Activated T-cell treated with anti-CD3 and anti-CD28 coated beads, Interleukin-2, amount 50 U/mL, for 72 hours (primary cell): ENCODE measurements at regions not wholly inside any gene's neighbourhood (a gene's known extent, or its start where the extent isn't known, plus 50 kb on each side); places are given as distances from the start of the nearest gene placed in this dataset.
A peak's percentile ranks its signal among the peaks of the same experiment; 100 is the strongest.

ENCODE experiments used
- ATAC-seq, 2 donors: fragments of 150-1000 bp; cut with Tn5 transposase; replicated peaks in 1 of 2; 2 replicates each; pipeline ENCODE4 v1.10.0; 2021; ENCODE audit warnings: moderate library complexity in 2 of 2, mild to moderate bottlenecking in 1 of 2
- DNase-seq, 2 donors: peaks; one replicate each; pipeline ENCODE4 v3.0.0; 2021 to 2022; ENCODE audit warnings: mixed read lengths in 1 of 2
- H3K27ac Mint-ChIP-seq: one replicate; pipeline ENCODE4 v1.8.0; 2022; ENCODE audit warnings: mild to moderate bottlenecking, moderate library complexity, mixed read lengths
- H3K27me3 Mint-ChIP-seq: one replicate; pipeline ENCODE4 v1.8.0; 2022; ENCODE audit warnings: low read depth, mixed read lengths
- H3K36me3 Mint-ChIP-seq, 2 donors: one replicate each; pipeline ENCODE4 v1.8.0; 2022; ENCODE audit warnings: mixed read lengths in 2 of 2, mild to moderate bottlenecking in 1 of 2; ENCODE audit not compliant: insufficient read depth in 2 of 2
- H3K4me1 Mint-ChIP-seq: one replicate; pipeline ENCODE4 v1.8.0; 2022; ENCODE audit warnings: low read depth, mixed read lengths
- H3K4me3 Mint-ChIP-seq, 2 donors: one replicate each; pipeline ENCODE4 v1.8.0; 2022; ENCODE audit warnings: mild to moderate bottlenecking in 2 of 2, mixed read lengths in 2 of 2, moderate library complexity in 2 of 2
- H3K9me3 Mint-ChIP-seq, 2 donors: one replicate each; pipeline ENCODE4 v1.8.0; 2022; ENCODE audit warnings: mixed read lengths in 2 of 2

GRCh38 chr15:62756995-62757360 is 285.6 kb upstream of the TPM1 start:
- DNase-seq (no peak), ATAC-seq (no peak)
- Mint-ChIP-seq H3K36me3 (no peaks in the 10 kb centered on the region), H3K4me3 (no peak overlapping the region), H3K27ac (no peak overlapping the region), H3K27me3 (no peaks in the 10 kb centered on the region), H3K4me1 (no peaks in the 10 kb centered on the region), H3K9me3 (no peaks in the 10 kb centered on the region)

- H3K4me3 Mint-ChIP-seq = no peak overlapping the region
- no peak overlapping the region for H3K27ac Mint-ChIP-seq
- H3K4me1 Mint-ChIP-seq = no peaks in the 10 kb centered on the region
- no peaks in the 10 kb centered on the region for H3K27me3 Mint-ChIP-seq
- H3K36me3 Mint-ChIP-seq = no peaks in the 10 kb centered on the region
- no peaks in the 10 kb centered on the region for H3K9me3 Mint-ChIP-seq
- no peak for DNase-seq
- no peak for ATAC-seq
Measured at GRCh38 chr15:62757535-62757934, 285.0 kb upstream of the TPM1 start.

GRCh38 chr15:62758126-62758951 is 284.2 kb upstream of the TPM1 start:
- no peaks in the 10 kb centered on the region for H3K4me1 Mint-ChIP-seq
- DNase-seq (no peak), ATAC-seq (no peak)
- no peak overlapping the region for H3K4me3 Mint-ChIP-seq
- no peak overlapping the region for H3K27ac Mint-ChIP-seq
- H3K9me3 Mint-ChIP-seq = no peaks in the 10 kb centered on the region
- H3K27me3 Mint-ChIP-seq = no peaks in the 10 kb centered on the region
- no peaks in the 10 kb centered on the region for H3K36me3 Mint-ChIP-seq

- H3K4me1 Mint-ChIP-seq = no peaks in the 10 kb centered on the region
- H3K27ac Mint-ChIP-seq = no peak overlapping the region
- no peak for DNase-seq
- no peaks in the 10 kb centered on the region for H3K36me3 Mint-ChIP-seq
- H3K27me3 Mint-ChIP-seq = no peaks in the 10 kb centered on the region
- no peak for ATAC-seq
- no peak overlapping the region for H3K4me3 Mint-ChIP-seq
- no peaks in the 10 kb centered on the region for H3K9me3 Mint-ChIP-seq
Measured at GRCh38 chr15:62758952-62759349, 283.6 kb upstream of the TPM1 start.

- no peak overlapping the region for H3K4me3 Mint-ChIP-seq
- no peak overlapping the region for H3K27ac Mint-ChIP-seq
- no peaks in the 10 kb centered on the region for H3K9me3 Mint-ChIP-seq
- H3K36me3 Mint-ChIP-seq = no peaks in the 10 kb centered on the region
- ATAC-seq (no peak), DNase-seq (no peak)
- H3K4me1 Mint-ChIP-seq = no peaks in the 10 kb centered on the region
- H3K27me3 Mint-ChIP-seq = no peaks in the 10 kb centered on the region
Measured at GRCh38 chr15:62760538-62760937, 282.0 kb upstream of the TPM1 start.

GRCh38 chr15:62765916-62766315 is 276.6 kb upstream of the TPM1 start:
- no peak for ATAC-seq
- Mint-ChIP-seq H3K4me3 (no peak overlapping the region), H3K9me3 (no peaks in the 10 kb centered on the region), H3K4me1 (no peaks in the 10 kb centered on the region), H3K27me3 (no peaks in the 10 kb centered on the region), H3K36me3 (no peaks in the 10 kb centered on the region), H3K27ac (no peak overlapping the region)
- DNase-seq = no peak

GRCh38 chr15:62766599-62766998 is 275.9 kb upstream of the TPM1 start:
- Mint-ChIP-seq H3K36me3 (no peaks in the 10 kb centered on the region), H3K4me3 (no peak overlapping the region), H3K27ac (no peak overlapping the region)

GRCh38 chr15:62769604-62770003 is 272.9 kb upstream of the TPM1 start:
- Mint-ChIP-seq H3K27me3 (no peaks in the 10 kb centered on the region), H3K9me3 (no peaks in the 10 kb centered on the region), H3K4me1 (no peaks in the 10 kb centered on the region), H3K4me3 (no peak overlapping the region), H3K27ac (no peak overlapping the region), H3K36me3 (no peaks in the 10 kb centered on the region)
- DNase-seq (no peak), ATAC-seq (no peak)

More at GRCh38 chr15:62766599-62766998, 275.9 kb upstream of the TPM1 start:
- H3K27me3 Mint-ChIP-seq = no peaks in the 10 kb centered on the region
- ATAC-seq (no peak), DNase-seq (no peak)
- no peaks in the 10 kb centered on the region for H3K9me3 Mint-ChIP-seq
- no peaks in the 10 kb centered on the region for H3K4me1 Mint-ChIP-seq

GRCh38 chr15:62770111-62770660 is 272.4 kb upstream of the TPM1 start:
- H3K4me1 Mint-ChIP-seq = no peaks in the 10 kb centered on the region
- no peak for DNase-seq
- no peaks in the 10 kb centered on the region for H3K36me3 Mint-ChIP-seq
- no peak overlapping the region for H3K4me3 Mint-ChIP-seq
- H3K27ac Mint-ChIP-seq = no peak overlapping the region
- no peaks in the 10 kb centered on the region for H3K27me3 Mint-ChIP-seq
- ATAC-seq = no peak
- no peaks in the 10 kb centered on the region for H3K9me3 Mint-ChIP-seq

GRCh38 chr15:62770752-62771151 is 271.8 kb upstream of the TPM1 start:
- H3K9me3 Mint-ChIP-seq = no peaks in the 10 kb centered on the region
- DNase-seq (no peak), ATAC-seq (no peak)
- H3K27ac Mint-ChIP-seq = peak overlapping the region; percentile 27
- no peak overlapping the region for H3K4me3 Mint-ChIP-seq
- H3K27me3 Mint-ChIP-seq = no peaks in the 10 kb centered on the region
- no peaks in the 10 kb centered on the region for H3K36me3 Mint-ChIP-seq
- no peaks in the 10 kb centered on the region for H3K4me1 Mint-ChIP-seq

- no peaks in the 10 kb centered on the region for H3K4me1 Mint-ChIP-seq
- H3K9me3 Mint-ChIP-seq = no peaks in the 10 kb centered on the region
- H3K4me3 Mint-ChIP-seq = no peak overlapping the region
- DNase-seq = no peak
- ATAC-seq = no peak
- no peaks in the 10 kb centered on the region for H3K27me3 Mint-ChIP-seq
- no peaks in the 10 kb centered on the region for H3K36me3 Mint-ChIP-seq
- no peak overlapping the region for H3K27ac Mint-ChIP-seq
Measured at GRCh38 chr15:62771234-62771633, 271.3 kb upstream of the TPM1 start.

- DNase-seq = no peak
- Mint-ChIP-seq H3K36me3 (no peaks in the 10 kb centered on the region), H3K4me3 (no peak overlapping the region), H3K4me1 (no peaks in the 10 kb centered on the region), H3K9me3 (no peaks in the 10 kb centered on the region), H3K27me3 (no peaks in the 10 kb centered on the region), H3K27ac (no peak overlapping the region)
- ATAC-seq = no peak
Measured at GRCh38 chr15:62773369-62774165, 269.0 kb upstream of the TPM1 start.

GRCh38 chr15:62775932-62776331 is 266.6 kb upstream of the TPM1 start:
- no peak for ATAC-seq
- Mint-ChIP-seq H3K36me3 (no peaks in the 10 kb centered on the region), H3K4me1 (no peaks in the 10 kb centered on the region), H3K9me3 (no peaks in the 10 kb centered on the region), H3K4me3 (no peak overlapping the region), H3K27ac (no peak overlapping the region), H3K27me3 (peaks cover 6% of the 10 kb centered on the region)
- DNase-seq = no peak
